ENCODE measurements at regions not wholly inside any gene's neighbourhood (a gene's known extent, or its start where the extent isn't known, plus 50 kb on each side); places are given as distances from the start of the nearest gene placed in this dataset.

- H3K4me3 ChIP-seq (ENCODE audit: low read depth, low read length) = no peak overlapping the region
- TF ChIP-seq, protein P1, sequence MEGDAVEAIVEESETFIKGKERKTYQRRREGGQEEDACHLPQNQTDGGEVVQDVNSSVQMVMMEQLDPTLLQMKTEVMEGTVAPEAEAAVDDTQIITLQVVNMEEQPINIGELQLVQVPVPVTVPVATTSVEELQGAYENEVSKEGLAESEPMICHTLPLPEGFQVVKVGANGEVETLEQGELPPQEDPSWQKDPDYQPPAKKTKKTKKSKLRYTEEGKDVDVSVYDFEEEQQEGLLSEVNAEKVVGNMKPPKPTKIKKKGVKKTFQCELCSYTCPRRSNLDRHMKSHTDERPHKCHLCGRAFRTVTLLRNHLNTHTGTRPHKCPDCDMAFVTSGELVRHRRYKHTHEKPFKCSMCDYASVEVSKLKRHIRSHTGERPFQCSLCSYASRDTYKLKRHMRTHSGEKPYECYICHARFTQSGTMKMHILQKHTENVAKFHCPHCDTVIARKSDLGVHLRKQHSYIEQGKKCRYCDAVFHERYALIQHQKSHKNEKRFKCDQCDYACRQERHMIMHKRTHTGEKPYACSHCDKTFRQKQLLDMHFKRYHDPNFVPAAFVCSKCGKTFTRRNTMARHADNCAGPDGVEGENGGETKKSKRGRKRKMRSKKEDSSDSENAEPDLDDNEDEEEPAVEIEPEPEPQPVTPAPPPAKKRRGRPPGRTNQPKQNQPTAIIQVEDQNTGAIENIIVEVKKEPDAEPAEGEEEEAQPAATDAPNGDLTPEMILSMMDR (IDR thresholded peaks at IDR 0.05; ENCODE audit: low read depth, low read length, missing control alignments) = no peak
- DNase-seq (ENCODE audit: low read depth) = no peak
Observed at GRCh38 chr5:18219241-18219640, 585.0 kb downstream of the TAF11L14 start.

DNA sequence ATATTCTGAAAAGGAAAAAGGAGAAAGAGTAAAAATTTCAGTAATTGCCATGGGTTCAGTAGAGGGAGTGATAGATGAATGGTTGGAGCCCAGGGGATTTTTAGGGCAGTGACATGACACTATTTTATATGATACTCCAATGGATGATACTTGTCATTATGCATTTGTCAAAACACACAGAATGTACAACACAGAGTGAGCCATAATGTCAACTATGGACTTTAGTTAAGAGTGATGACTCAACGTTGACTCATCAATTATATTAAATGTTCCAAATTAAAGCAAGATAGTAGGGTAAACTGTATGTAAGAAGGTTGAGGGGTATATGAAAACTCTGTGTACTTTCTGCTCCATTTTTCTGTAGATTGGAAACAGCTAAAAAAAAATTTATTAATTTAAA lies 586.4 kb downstream of the TAF11L14 start:
- DNase-seq (ENCODE audit: low read depth) = no peak
- TF ChIP-seq, protein P1 (IDR thresholded peaks at IDR 0.05; ENCODE audit: low read depth, low read length, missing control alignments) = no peak
- no peak overlapping the region for H3K4me3 ChIP-seq (ENCODE audit: low read depth, low read length)

- H3K4me3 ChIP-seq (ENCODE audit: low read depth, low read length) = no peak overlapping the region
- no peak for DNase-seq (ENCODE audit: low read depth)
- TF ChIP-seq, protein P1 (IDR thresholded peaks at IDR 0.05; ENCODE audit: low read depth, low read length, missing control alignments) = no peak
Observed at GRCh38 chr5:18236386-18236785, 602.1 kb downstream of the TAF11L14 start.

GRCh38 chr5:18238321-18238720 lies 604.1 kb downstream of the TAF11L14 start:
- DNase-seq (ENCODE audit: low read depth) = no peak
- no peak overlapping the region for H3K4me3 ChIP-seq (ENCODE audit: low read depth, low read length)
- TF ChIP-seq, protein P1 (IDR thresholded peaks at IDR 0.05; ENCODE audit: low read depth, low read length, missing control alignments) = no peak

DNA sequence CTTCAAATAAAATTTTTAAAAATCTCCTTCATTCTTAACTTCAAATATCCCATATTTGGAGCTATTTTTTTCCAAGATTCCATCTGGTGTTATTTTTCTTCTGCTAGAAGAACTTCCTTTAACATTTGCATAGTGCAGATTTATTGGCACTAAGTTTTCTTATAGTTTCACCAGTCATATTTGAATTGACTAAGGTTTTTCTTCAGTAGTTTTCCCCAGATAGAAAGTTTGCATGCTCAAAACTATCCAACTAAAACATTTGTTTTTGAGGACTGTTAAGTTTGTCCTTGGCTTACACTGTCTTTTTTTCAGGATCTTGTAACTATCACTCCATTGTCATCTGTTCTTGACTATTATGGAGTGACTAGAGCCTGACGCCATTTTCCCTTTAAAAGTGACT lies 606.7 kb downstream of the TAF11L14 start:
- TF ChIP-seq, protein P1 (IDR thresholded peaks at IDR 0.05; ENCODE audit: low read depth, low read length, missing control alignments) = no peak
- DNase-seq (ENCODE audit: low read depth) = no peak
- H3K4me3 ChIP-seq (ENCODE audit: low read depth, low read length) = no peak overlapping the region

- DNase-seq (ENCODE audit: low read depth) = no peak
- TF ChIP-seq, protein P1 (IDR thresholded peaks at IDR 0.05; ENCODE audit: low read depth, low read length, missing control alignments) = no peak
- H3K4me3 ChIP-seq (ENCODE audit: low read depth, low read length) = no peak overlapping the region
Observed at GRCh38 chr5:18243846-18244245, 609.6 kb downstream of the TAF11L14 start.

- no peak for DNase-seq (ENCODE audit: low read depth)
- TF ChIP-seq, protein P1 (IDR thresholded peaks at IDR 0.05; ENCODE audit: low read depth, low read length, missing control alignments) = no peak
- H3K4me3 ChIP-seq (ENCODE audit: low read depth, low read length) = no peak overlapping the region
Observed at GRCh38 chr5:18244309-18244708, 610.0 kb downstream of the TAF11L14 start.

All from GM12864 (cell line).